ENCODE measurements at regions not wholly inside any gene's neighbourhood (a gene's known extent, or its start where the extent isn't known, plus 50 kb on each side); places are given as distances from the start of the nearest gene placed in this dataset.
"Not testable (repeated sequence)": the region's sequence is repeated elsewhere in the genome, so short reads cannot be mapped to it uniquely, and the experiment has no call there.

GRCh38 chr15:79501086-79501485 is 69.0 kb downstream of the MINAR1 start:
- H3K4me3 Mint-ChIP-seq (ENCODE audit: unreplicated experiment): no peak overlapping the region
- H3K27ac Mint-ChIP-seq (ENCODE audit: unreplicated experiment): no peak overlapping the region
- H3K27me3 Mint-ChIP-seq (ENCODE audit: unreplicated experiment): no peaks in the 10 kb centered on the region
- H3K36me3 Mint-ChIP-seq (ENCODE audit: low read depth, unreplicated experiment): no peaks in the 10 kb centered on the region
- TF ChIP-seq CTCF (IDR thresholded peaks at IDR 0.05; ENCODE audit: unreplicated experiment): no peak
- no peak for DNase-seq (ENCODE audit: low spot score)
- H3K4me1 Mint-ChIP-seq (ENCODE audit: unreplicated experiment): no peaks in the 10 kb centered on the region
- no peaks in the 10 kb centered on the region for H3K9me3 Mint-ChIP-seq (ENCODE audit: unreplicated experiment)

GRCh38 chr15:79505956-79506355 is 73.8 kb downstream of the MINAR1 start:
- no peak overlapping the region for H3K27ac Mint-ChIP-seq (ENCODE audit: unreplicated experiment)
- no peaks in the 10 kb centered on the region for H3K9me3 Mint-ChIP-seq (ENCODE audit: unreplicated experiment)
- no peaks in the 10 kb centered on the region for H3K36me3 Mint-ChIP-seq (ENCODE audit: low read depth, unreplicated experiment)
- no peak for TF ChIP-seq CTCF (IDR thresholded peaks at IDR 0.05; ENCODE audit: unreplicated experiment)
- H3K4me3 Mint-ChIP-seq (ENCODE audit: unreplicated experiment): no peak overlapping the region
- no peaks in the 10 kb centered on the region for H3K27me3 Mint-ChIP-seq (ENCODE audit: unreplicated experiment)
- DNase-seq (ENCODE audit: low spot score): peak; percentile 7
- no peaks in the 10 kb centered on the region for H3K4me1 Mint-ChIP-seq (ENCODE audit: unreplicated experiment)

GRCh38 chr15:79512844-79513243 is 80.7 kb downstream of the MINAR1 start:
- H3K27ac Mint-ChIP-seq (ENCODE audit: unreplicated experiment); H3K9me3 Mint-ChIP-seq (ENCODE audit: unreplicated experiment); H3K27me3 Mint-ChIP-seq (ENCODE audit: unreplicated experiment); H3K4me1 Mint-ChIP-seq (ENCODE audit: unreplicated experiment); H3K36me3 Mint-ChIP-seq (ENCODE audit: low read depth, unreplicated experiment); H3K4me3 Mint-ChIP-seq (ENCODE audit: unreplicated experiment); DNase-seq (ENCODE audit: low spot score): not testable (repeated sequence)

- Mint-ChIP-seq H3K36me3 (ENCODE audit: low read depth, unreplicated experiment) (no peaks in the 10 kb centered on the region), H3K27me3 (ENCODE audit: unreplicated experiment) (no peaks in the 10 kb centered on the region), H3K4me3 (ENCODE audit: unreplicated experiment) (no peak overlapping the region), H3K4me1 (ENCODE audit: unreplicated experiment) (no peaks in the 10 kb centered on the region), H3K9me3 (ENCODE audit: unreplicated experiment) (no peaks in the 10 kb centered on the region), H3K27ac (ENCODE audit: unreplicated experiment) (no peak overlapping the region)
- DNase-seq (ENCODE audit: low spot score): no peak
- no peak for TF ChIP-seq CTCF (IDR thresholded peaks at IDR 0.05; ENCODE audit: unreplicated experiment)
These were observed 81.3 kb downstream of the MINAR1 start for GRCh38 chr15:79513417-79513816.

- no peak for DNase-seq (ENCODE audit: low spot score)
- no peaks in the 10 kb centered on the region for H3K27me3 Mint-ChIP-seq (ENCODE audit: unreplicated experiment)
- H3K4me3 Mint-ChIP-seq (ENCODE audit: unreplicated experiment): no peak overlapping the region
- H3K4me1 Mint-ChIP-seq (ENCODE audit: unreplicated experiment): no peaks in the 10 kb centered on the region
- H3K27ac Mint-ChIP-seq (ENCODE audit: unreplicated experiment): no peak overlapping the region
- H3K36me3 Mint-ChIP-seq (ENCODE audit: low read depth, unreplicated experiment): no peaks in the 10 kb centered on the region
- TF ChIP-seq CTCF (IDR thresholded peaks at IDR 0.05; ENCODE audit: unreplicated experiment): no peak
- no peaks in the 10 kb centered on the region for H3K9me3 Mint-ChIP-seq (ENCODE audit: unreplicated experiment)
These were observed 81.8 kb downstream of the MINAR1 start for GRCh38 chr15:79513940-79514339.

Data from endothelial cell (in vitro differentiated cells).